GM21825 (cell line): ENCODE measurements at regions not wholly inside any gene's neighbourhood (a gene's known extent, or its start where the extent isn't known, plus 50 kb on each side); places are given as distances from the start of the nearest gene placed in this dataset.

Experiments
- ATAC-seq: cut with Tn5 transposase; IDR thresholded peaks from one replicate; pipeline ENCODE4 v1.9.1; 2021; ENCODE audit warnings: mild to moderate bottlenecking, moderate library complexity; ENCODE audit not compliant: unreplicated experiment

DNA sequence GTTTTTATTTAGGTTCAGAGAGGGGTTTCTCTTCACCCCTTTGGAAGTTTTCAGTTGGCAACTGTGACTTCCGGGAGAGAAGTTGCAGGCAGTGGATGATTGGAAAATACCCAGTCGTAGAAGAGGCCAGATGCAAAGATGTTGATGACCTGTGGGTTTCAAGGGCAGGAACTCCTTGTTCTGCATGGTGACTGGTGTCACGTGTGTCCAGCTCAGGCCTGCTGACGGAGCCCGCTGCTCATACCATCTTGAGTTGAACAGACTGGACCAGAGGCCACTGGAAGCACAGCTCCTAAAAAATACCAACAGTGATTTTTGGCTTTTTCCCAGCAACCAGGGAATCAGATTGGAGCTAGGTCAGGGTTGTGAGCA lies 243.9 kb upstream of the KLF4 start:
- ATAC-seq, result no peak

DNA sequence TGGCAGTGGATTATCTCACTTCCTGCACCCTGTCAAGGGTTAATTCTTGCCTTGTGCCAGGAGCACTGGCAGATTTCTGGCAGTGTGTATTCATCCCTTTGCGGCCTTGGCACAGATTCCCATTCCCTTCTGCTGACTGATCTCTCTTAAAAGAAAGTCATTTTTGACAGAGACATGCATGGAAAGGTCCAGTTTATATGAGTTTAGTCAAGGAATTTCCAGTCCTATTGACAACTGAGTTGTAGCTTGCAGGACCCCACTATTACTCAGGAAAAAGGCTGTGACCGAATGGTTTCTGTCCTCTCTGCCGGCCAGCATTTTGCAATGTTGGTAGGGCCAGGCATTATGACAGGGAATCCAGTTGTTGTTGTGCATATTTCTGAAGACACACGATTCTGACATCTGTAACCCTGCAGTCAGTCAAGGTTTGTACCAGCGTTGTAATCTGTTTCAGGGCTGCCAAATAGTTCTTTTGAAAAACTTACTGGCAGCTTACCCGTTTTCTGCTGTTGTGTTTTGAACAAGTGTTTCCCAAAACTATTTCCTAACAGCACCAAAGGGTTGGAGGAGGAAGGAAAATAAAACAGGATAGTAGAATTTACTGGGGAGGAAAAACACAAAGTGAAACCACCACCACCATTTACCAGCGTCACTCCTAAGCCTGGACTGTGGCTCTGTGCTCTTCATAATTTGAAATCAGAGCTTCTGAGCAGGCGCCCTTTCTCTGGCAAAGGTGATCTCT lies 243.4 kb upstream of the KLF4 start:
- ATAC-seq, result no peak

DNA sequence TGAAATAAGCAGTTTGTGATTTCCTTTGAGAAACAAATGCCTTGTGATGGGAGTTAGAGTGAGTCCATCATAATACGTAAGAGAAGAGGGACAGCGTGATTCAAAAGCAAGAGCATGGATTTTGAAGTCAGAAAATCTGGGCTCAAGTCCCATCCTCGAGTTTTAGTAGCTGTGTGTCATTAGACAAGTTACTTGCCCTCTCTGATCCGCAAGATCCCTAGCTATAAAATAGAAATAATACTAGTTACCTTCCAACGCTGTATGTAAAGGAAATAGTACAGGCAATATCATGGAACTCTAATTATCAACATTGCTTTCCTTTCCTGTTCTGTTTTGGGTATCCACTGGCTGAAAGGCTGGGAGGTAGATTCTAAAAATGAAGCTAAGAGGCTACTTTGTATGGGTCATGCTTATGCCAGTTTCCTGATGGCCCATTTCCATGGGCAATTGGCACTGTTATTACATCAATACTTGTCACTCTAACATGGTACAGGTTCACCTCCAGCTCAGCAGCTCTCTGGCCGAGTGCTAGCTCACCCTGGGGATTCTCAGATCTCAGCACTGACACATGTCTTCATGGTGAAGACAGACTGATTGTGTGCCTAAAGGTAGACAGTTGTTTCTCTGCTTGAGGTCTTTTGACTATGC lies 241.7 kb upstream of the KLF4 start:
- ATAC-seq, result no peak

DNA sequence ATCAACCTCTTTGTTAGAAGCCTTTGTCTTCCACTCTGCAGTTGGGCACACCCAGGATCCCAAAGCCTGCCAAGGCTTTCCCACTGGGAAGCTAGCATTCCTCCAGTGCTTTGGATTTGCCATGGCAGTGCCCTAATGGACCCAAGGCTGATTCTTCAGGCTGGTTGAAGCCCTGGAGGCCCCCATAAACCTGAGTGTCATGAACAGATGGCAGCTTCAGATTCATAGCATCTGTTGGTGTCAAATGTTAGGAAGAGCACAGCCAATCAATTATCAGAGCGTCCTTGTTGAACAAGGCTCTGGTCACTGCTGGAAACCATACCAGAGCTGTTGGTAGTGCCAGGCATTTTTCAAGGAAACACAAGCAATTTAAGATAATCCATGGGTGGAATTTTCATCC lies 241.1 kb upstream of the KLF4 start:
- no peak for ATAC-seq

DNA sequence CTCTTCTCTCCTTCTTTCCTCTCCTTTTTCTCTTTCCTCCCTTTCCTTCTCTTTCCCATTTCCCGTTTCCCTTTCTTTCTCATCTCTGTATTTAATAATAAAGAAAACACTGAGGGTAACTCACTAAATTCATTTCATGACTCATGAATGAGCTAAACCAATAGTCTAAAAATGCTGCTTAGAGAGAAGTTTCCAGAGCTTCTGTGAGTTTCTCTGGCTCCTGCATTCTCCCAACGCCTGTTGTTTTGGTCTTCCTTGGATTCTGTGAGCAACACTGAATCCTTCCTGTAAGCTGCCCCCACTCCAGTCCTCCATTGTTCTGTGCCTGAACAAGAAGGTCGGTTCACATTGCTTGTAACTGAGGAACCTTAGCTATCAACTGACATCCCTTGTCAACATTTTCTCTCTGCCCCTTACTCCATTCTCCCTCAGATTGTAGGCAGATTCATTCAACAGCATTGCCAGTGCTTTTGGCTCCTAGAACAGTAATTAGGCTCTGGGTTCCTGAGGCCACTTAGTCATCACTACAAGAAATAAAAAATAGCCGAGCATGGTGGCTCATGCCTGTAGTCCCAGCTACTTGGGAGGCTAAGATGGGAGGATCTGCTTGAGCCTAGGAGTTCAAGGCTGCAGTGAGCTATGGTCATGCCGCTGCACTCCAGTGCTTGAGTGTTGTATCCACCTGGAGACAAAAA lies 237.7 kb upstream of the KLF4 start:
- no peak for ATAC-seq

DNA sequence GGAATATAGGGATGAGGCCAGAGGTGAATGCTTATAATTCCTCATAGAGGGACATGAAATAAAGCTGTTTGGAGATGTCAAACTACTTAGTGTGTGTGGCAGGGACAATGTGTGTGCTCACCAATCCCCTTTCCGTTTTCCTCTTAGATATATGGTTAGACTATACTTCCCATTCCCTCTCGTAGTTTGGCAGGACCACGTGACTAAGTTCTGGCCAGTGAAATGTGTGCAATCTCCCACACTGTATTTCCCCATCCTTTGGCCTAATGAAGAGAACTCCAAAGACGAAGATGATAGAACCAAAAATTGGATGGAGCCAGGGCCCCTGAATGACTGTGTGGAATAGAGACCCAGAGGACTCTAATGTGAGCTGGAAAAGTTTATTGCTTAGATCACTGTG lies 233.4 kb upstream of the KLF4 start:
- ATAC-seq, result no peak

DNA sequence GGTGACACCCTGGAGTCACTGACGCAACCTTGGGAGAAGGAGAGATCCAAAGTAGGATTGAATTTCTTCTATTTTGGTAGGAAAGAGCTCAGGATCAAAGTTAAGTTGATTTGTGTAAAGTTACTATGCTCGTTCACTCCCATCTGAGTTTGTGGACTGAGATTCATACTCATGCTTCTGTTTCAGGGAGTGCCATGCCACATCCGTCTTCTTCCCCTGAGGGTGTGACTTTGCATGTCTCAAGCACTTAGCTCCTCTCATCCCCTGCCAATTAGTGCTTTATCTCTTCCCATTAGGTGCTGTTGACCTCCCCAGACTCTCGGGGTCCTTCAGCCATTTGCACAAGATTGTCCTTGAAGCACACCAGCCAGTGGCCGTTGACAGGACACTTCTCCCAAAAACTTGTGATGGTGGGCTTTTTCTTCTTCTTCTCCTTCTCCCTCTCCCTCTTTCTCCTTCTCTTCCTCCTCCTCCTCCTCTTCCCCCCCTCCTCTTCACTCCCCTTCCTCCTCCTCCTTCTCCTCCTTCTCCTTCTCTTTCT lies 232.2 kb upstream of the KLF4 start:
- ATAC-seq, result no peak

DNA sequence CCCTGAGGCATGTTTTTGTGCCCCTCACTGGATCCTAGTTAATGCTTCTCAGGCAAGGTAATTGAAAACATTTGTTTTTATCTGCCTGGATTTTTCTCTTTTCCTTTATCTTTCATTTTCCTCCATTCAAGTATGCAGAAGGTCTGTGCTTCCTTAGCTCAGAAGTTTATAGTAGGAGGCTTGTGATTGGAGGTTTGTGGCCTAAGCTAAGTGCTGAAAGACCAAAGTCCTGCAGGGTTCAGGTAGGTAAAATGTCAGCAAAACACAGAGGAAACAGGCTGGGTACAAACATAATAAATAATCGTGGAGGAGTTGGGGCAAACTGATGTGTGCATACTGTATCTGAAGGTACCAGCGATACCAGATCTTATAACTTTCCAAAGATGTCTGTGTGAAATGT lies 230.9 kb upstream of the KLF4 start:
- no peak for ATAC-seq

DNA sequence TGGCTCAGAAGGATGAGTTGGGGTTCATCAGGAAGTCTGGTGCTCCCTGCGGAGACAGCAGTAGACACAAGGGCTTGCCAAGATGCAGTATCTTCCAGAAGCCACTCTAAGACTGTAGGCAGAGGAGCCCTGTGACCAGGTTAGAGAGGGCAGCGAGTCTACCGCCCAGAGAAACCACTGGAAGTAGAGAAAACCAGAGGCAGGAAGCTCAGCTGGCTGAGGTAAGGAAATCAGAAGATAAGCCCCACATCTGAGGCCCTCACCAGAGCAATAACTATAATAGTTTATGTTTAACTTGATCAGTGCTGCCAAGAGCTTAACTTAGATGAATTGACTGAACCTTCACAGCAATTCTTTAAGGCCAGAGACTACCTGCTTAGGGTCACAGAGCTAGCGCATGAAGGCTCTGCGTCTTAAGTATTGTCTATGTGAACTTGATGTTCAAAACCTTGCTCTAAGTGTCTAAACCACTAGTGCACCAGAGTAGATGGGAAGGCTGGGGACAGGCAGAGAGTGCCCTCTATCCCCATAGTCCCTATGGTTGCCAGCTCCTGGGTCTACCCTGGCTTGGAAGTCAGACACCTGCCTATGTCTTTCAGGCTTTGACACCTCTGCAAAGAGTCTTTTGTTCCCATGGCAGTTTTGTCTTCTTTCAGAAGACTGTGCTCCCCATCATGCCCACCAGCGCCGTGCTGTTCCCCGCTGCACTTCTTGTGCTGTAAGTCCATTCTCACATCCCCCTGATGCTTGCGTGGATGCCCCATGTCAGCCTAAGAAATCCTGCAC lies 228.2 kb upstream of the KLF4 start:
- no peak for ATAC-seq

DNA sequence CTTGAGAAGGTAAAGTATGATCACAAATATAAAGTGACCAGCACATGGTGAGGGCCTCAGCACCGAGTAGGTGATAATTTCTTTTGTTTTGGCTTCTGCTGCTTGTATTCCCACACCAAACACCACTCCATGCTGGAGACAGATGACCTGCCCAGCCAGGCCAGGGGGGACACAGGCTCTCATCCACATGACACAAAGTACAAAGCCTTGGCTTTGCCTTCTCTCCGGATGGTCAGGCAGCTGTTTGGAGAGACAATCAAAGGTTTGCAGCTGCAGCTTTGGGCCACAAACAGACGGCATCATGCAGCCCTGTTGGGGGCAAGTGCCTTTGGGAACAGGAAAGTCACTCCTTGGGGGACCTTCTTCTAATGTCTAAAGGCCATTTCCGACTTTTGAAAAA lies 226.2 kb upstream of the KLF4 start:
- ATAC-seq, result no peak

DNA sequence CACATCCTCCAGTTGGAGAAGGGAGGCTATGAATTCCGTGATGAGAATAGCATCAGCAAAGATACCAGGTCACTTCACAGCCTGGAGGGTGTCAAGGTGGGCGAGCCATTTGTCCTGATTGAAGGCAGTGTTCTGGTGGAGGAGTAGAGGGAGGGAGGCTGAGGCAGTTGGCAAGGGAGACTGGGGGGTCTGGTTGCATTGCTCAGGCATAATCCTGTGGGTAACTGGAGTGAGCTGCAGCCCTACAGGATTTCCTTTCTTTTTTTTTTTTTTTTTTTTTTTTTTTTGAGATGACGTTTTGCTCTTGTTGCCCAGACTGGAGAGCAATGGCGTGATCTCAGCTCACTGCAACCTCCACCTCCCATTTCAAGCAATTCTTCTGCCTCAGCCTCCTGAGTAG lies 223.9 kb upstream of the KLF4 start:
- ATAC-seq, result no peak

DNA sequence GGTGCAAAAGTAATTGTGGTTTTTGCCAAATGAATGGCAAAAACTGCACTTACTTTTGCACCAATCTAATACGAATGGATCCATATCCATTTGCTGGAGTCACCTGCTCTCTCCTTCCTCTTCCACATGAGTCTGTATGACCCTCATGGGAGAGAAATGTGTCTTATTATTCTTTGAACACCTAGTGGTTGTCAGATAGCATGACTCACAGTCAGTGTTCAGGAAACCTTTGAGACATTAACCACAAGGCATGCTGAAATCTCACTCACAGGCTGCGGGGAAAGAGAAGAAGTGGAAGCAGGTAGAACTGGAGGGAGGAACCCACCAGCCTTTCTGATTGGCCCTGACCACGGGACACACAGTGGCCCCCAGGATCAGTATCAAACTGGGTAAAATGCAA lies 222.8 kb upstream of the KLF4 start:
- ATAC-seq, result no peak

DNA sequence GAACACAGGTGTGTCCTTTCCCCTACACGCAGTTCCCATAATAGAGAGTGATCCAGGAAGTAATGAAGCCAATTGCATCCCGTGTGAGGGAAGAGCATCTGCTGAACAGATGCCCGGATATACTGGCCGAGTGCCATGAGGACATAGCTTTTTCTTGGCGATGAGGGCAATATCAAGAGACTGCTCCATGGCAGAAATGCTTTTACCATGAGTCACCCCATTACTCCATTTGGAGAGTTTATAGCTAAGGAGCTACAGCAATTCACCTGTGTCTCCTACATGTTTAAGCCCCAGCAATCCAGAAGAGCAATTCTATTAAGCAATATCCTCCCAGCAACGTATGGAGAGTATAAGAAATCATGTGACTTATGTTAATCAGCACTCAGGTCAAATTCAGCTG lies 222.0 kb upstream of the KLF4 start:
- no peak for ATAC-seq

DNA sequence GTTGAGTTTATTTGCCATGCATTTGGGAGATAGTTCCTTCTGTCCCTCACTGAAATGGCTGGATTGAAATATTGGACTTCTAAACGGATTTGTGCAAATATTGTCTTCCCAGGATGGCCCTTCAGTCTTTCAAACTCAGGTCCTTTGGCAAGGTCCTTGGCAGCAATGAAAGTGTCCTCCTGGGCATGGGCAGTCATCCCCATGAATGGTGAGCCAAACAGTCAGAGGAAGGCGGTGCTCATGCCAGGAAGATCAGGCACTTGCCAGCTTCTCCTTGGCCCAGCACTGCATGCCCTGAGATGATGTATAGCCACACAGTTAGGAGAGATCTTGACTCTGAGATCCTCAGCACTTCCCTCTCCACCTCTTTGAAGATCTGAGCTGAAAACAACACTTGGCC lies 221.4 kb upstream of the KLF4 start:
- no peak for ATAC-seq

DNA sequence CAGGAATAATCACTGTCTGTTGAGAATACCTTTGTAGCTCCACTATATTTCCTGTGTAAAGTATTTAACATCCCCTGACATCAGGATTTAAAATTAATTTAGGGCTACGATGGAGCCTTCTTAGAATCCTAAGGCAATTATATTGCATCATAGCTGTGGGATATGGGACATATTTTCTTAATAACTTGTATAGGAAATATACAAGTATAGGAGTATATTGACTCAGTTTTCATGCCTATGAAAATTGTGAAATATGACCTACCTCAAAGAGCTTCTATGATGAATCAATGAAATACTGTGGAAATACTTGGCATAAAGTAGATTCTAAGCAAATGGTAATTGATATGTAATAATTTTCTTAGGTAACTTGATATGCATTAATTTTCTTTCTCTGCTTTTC lies 221.0 kb upstream of the KLF4 start:
- ATAC-seq, result no peak

DNA sequence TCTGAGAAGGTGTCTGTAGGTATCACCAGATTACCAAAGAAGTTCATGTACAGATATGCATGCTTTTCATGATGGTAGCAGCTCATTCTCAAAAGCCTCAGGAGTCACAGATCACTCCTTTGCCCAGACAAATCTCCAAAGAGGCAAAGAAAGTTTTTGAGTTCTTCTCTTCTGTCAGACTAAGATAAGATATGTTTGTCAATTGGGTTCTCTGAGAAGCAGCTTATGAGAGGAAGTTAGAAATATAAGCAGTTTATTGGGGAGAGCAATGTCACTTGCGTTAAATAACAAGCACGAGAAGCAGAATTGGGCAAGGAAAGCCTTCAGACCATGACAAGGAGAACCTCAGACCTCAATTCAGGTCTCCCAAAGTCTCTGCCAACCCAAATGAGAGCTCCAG lies 219.2 kb upstream of the KLF4 start:
- no peak for ATAC-seq

DNA sequence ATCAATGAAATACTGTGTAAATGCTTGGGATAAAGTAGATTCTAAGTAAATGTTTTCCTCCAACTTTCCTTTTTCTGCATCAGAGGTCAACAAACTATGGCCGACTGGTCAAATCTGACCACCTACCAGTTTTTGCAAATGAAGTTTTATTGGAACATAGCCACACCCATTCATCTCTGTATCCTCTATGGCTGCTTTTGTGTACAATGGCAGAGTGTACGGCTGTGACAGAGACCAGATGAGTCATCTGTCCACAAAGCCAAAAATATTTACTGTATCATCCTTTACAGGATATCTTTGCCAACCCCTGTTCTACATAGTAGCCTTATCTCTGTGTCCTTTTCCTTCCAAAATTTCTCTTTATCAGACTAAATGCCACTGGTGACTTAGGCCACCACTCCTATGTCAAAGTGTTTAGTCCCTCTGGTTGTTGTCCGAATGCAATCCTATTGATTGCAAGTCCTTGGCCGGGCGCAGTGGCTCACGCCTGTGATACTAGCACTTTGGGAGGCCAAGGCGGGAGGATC lies 218.4 kb upstream of the KLF4 start:
- no peak for ATAC-seq

DNA sequence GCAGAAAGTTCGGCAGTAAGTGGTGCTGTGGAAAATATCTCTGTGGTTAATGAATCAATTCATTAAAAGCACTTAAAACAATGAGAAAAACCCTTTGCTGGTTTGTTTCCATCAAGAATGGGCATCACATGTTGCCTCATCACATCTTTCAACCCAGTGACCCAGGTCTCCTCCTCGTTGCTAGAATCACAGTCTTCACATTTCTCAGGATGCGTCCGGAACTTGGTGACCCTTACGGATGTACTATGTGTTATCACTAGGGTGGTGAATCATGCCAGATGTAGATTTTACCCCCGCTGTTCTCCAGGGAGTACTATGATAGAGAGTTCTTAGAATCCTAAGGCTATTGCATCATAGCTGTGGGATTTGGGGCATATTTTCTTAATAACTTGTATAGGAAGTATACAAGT lies 217.9 kb upstream of the KLF4 start:
- ATAC-seq, result no peak

DNA sequence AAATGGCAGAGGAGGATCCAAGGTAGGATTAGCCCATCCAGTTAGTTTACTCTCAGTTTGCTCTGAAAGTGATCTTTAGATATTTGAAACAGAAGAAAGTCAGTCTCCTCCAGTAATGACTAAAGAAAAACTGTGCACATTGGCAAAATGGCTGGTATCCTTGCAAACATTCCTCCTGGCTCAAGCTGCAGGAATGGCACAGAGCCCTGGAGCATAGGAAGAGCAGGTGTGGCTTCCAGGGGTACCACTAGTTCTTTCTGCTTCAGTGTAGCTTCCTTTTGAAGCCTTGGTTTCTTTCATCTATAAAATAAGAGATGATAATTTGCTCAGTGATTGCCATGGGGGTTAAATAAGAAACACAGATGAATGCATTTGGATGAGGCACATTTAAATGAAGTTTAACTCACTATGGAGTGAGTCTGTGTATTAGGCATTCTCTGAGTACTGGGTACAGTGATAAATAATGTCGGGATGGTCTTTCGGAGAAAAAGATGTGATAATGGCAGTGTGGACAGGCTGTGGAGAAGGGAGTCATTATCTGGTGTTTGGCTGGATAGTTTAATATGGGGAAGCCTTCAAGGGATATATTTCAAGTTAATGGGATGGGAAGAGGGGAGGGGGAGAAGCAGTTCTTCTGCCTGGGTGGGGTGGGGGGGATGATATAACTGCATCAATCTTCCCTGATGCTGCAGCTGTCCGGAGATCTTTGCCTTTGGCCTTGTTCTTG lies 217.3 kb upstream of the KLF4 start:
- ATAC-seq, result no peak

DNA sequence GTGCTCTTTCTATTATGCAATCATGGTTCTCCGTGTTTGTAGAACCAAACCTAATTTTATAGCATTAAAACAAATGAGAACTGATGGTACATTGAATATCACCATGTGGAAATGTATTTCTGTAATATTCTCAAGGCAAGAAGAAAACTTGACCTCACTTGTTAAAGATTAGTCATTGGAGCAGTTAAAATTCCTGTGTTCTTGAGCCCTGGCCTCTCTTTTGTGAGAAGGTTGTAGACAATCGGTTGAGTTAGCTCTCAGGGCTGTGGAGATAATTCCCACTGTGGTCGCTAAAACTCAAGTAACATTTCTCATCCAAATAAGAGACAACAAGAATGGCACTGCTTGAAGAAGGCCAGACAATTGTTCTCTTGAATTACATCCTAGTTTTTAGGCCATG lies 216.0 kb upstream of the KLF4 start:
- no peak for ATAC-seq
